IMR-90 (cell line): ENCODE measurements at regions not wholly inside any gene's neighbourhood (a gene's known extent, or its start where the extent isn't known, plus 50 kb on each side); places are given as distances from the start of the nearest gene placed in this dataset.

Experiments used
- BHLHE40 ChIP-seq: fragments of 150-350 bp; IDR thresholded peaks from 2 replicates; pipeline ENCODE4 v1.6.1; 2016; ENCODE audit warnings: mild to moderate bottlenecking, low read depth, low read length
- CEBPB ChIP-seq: IDR thresholded peaks from 2 replicates; pipeline ENCODE4 v1.6.1; 2012; ENCODE audit warnings: low read depth, low read length, improper control_type of control experiment
- FOS ChIP-seq: fragments of 150-350 bp; IDR thresholded peaks from 2 replicates; pipeline ENCODE4 v1.6.1; 2016; ENCODE audit warnings: low read depth, low read length
- MAFK ChIP-seq: IDR thresholded peaks from 2 replicates; pipeline ENCODE4 v1.6.1; 2012; ENCODE audit warnings: low read depth, low read length, improper control_type of control experiment
- MXI1 ChIP-seq: IDR thresholded peaks from 2 replicates; pipeline ENCODE4 v1.6.1; 2012; ENCODE audit warnings: low read depth, mild to moderate bottlenecking, low read length, moderate library complexity, borderline replicate concordance
- NFE2L2 ChIP-seq: fragments of 150-350 bp; IDR thresholded peaks from 2 replicates; pipeline ENCODE4 v1.6.1; 2016; ENCODE audit warnings: low read depth, mild to moderate bottlenecking, low read length
- POLR2A ChIP-seq: IDR thresholded peaks from 2 replicates; pipeline ENCODE4 v1.6.1; 2012; ENCODE audit warnings: mild to moderate bottlenecking, low read depth, low read length
- RAD21 ChIP-seq: IDR thresholded peaks from 2 replicates; pipeline ENCODE4 v1.6.1; 2012; ENCODE audit warnings: low read length, improper control_type of control experiment
- RCOR1 ChIP-seq: IDR thresholded peaks from 2 replicates; pipeline ENCODE4 v1.6.1; 2012; ENCODE audit warnings: mild to moderate bottlenecking, low read length, improper control_type of control experiment; ENCODE audit not compliant: insufficient replicate concordance
- RFX5 ChIP-seq: IDR thresholded peaks from 2 replicates; pipeline ENCODE4 v1.8.0; 2012; ENCODE audit warnings: low read depth, mild to moderate bottlenecking, low read length, moderate library complexity
- SMC3 ChIP-seq: fragments of 150-350 bp; IDR thresholded peaks from 2 replicates; pipeline ENCODE4 v1.6.1; 2016; ENCODE audit warnings: low read depth, mild to moderate bottlenecking, antibody characterized with exemption, low read length, moderate library complexity
- TF ChIP-seq, protein P1 (sequence below): conservative IDR thresholded peaks from 2 replicates; pipeline ENCODE4 v1.5.1; 2012; ENCODE audit warnings: mild to moderate bottlenecking, low read depth, low read length, improper control_type of control experiment
- TF ChIP-seq, protein P2 (sequence below): fragments of 150-350 bp; IDR thresholded peaks from 2 replicates; pipeline ENCODE4 v1.6.1; 2017; ENCODE audit warnings: mild to moderate bottlenecking, antibody characterized with exemption, low read length, low read depth
- TF ChIP-seq, protein P3 (sequence below): fragments of 150-350 bp; IDR thresholded peaks from 2 replicates; pipeline ENCODE4 v1.6.1; 2016; ENCODE audit warnings: low read depth, mild to moderate bottlenecking, low read length, moderate library complexity, borderline replicate concordance

DNA sequence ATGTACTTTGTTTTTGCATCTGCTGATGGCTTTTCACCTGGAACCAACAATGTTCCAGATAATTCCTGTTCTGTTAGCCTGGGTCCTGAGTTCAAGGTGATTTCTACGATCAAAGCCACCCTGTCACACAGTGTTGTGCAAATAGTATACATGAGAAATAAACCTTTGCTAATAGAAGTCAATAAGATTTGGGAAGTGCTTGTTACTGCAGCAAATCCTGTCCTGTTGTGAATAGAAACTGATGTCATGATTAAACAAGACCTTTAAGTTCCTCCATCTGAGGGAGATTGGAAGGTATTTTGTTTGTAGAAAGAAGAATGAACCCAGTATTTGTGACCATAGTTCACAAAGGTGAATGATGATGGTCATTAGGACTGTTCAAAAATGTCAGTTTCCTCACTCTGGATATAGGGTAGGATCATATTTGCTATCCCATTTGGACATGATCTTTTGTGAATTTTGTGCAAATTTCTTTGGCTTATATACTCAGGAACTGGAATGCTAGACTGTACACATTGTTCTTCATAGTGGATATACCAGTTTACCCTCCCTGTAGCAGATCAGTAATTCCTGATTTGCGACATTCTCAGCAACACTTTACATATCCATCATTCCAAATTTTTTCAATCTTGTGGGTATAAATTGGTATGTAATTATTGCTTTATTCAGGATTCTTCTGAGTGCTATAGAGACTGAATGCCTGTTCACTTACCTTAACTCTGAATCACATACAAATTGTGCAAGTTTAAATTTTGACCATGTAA, 428.5 kb downstream of the METTL15 start:
- TF ChIP-seq RCOR1 (no peak), CEBPB (no peak), POLR2A (no peak), MAFK (no peak), BHLHE40 (no peak), MXI1 (no peak), RAD21 (no peak), RFX5 (no peak), NFE2L2 (no peak), SMC3 (no peak), FOS (no peak)
- TF ChIP-seq, protein P1, sequence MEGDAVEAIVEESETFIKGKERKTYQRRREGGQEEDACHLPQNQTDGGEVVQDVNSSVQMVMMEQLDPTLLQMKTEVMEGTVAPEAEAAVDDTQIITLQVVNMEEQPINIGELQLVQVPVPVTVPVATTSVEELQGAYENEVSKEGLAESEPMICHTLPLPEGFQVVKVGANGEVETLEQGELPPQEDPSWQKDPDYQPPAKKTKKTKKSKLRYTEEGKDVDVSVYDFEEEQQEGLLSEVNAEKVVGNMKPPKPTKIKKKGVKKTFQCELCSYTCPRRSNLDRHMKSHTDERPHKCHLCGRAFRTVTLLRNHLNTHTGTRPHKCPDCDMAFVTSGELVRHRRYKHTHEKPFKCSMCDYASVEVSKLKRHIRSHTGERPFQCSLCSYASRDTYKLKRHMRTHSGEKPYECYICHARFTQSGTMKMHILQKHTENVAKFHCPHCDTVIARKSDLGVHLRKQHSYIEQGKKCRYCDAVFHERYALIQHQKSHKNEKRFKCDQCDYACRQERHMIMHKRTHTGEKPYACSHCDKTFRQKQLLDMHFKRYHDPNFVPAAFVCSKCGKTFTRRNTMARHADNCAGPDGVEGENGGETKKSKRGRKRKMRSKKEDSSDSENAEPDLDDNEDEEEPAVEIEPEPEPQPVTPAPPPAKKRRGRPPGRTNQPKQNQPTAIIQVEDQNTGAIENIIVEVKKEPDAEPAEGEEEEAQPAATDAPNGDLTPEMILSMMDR: no peak
- TF ChIP-seq, protein P2, sequence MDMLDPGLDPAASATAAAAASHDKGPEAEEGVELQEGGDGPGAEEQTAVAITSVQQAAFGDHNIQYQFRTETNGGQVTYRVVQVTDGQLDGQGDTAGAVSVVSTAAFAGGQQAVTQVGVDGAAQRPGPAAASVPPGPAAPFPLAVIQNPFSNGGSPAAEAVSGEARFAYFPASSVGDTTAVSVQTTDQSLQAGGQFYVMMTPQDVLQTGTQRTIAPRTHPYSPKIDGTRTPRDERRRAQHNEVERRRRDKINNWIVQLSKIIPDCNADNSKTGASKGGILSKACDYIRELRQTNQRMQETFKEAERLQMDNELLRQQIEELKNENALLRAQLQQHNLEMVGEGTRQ: no peak
- TF ChIP-seq, protein P3, sequence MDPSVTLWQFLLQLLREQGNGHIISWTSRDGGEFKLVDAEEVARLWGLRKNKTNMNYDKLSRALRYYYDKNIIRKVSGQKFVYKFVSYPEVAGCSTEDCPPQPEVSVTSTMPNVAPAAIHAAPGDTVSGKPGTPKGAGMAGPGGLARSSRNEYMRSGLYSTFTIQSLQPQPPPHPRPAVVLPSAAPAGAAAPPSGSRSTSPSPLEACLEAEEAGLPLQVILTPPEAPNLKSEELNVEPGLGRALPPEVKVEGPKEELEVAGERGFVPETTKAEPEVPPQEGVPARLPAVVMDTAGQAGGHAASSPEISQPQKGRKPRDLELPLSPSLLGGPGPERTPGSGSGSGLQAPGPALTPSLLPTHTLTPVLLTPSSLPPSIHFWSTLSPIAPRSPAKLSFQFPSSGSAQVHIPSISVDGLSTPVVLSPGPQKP: no peak
